ENCODE measurements at regions not wholly inside any gene's neighbourhood (a gene's known extent, or its start where the extent isn't known, plus 50 kb on each side); places are given as distances from the start of the nearest gene placed in this dataset.

DNA sequence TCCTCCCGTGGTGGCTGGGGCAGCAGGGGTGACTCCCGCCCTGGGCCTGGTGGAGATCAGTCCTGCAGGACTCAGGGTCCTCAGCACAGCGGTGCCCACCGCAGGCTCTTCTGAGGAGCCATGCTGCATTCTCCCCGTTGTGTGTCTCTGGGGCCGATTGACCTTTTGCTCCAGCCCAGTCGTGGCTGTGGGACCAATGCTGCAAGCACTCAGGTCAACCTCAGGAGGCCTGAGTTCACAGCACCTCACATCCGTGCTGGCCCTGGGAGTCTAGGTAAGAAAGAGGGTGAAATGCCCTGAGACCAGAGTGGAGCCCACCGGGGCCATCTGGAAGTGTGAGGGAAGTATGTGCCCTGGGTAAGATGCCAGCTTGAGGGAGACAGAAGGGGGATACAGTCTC lies 316.1 kb upstream of the B3GAT1 start:
- ChIA-PET POLR2A (no interaction called here), CTCF (no interaction called here)
- intact Hi-C loops (cut with micrococcal nuclease) = no loop called here
- Mint-ChIP-seq H3K9me3 (no peaks in the 10 kb centered on the region), H3K4me1 (no peaks in the 10 kb centered on the region), H3K27me3 (peaks cover 13% of the 10 kb centered on the region), H3K4me3 (no peak overlapping the region), H3K36me3 (ENCODE audit: low read depth) (no peaks in the 10 kb centered on the region), H3K27ac (no peak overlapping the region)
- DNase-seq (no peak), ATAC-seq (ENCODE audit: low read depth) (no peak)
- TF ChIP-seq, protein P1, sequence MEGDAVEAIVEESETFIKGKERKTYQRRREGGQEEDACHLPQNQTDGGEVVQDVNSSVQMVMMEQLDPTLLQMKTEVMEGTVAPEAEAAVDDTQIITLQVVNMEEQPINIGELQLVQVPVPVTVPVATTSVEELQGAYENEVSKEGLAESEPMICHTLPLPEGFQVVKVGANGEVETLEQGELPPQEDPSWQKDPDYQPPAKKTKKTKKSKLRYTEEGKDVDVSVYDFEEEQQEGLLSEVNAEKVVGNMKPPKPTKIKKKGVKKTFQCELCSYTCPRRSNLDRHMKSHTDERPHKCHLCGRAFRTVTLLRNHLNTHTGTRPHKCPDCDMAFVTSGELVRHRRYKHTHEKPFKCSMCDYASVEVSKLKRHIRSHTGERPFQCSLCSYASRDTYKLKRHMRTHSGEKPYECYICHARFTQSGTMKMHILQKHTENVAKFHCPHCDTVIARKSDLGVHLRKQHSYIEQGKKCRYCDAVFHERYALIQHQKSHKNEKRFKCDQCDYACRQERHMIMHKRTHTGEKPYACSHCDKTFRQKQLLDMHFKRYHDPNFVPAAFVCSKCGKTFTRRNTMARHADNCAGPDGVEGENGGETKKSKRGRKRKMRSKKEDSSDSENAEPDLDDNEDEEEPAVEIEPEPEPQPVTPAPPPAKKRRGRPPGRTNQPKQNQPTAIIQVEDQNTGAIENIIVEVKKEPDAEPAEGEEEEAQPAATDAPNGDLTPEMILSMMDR (IDR thresholded peaks at IDR 0.05) = no peak

DNA sequence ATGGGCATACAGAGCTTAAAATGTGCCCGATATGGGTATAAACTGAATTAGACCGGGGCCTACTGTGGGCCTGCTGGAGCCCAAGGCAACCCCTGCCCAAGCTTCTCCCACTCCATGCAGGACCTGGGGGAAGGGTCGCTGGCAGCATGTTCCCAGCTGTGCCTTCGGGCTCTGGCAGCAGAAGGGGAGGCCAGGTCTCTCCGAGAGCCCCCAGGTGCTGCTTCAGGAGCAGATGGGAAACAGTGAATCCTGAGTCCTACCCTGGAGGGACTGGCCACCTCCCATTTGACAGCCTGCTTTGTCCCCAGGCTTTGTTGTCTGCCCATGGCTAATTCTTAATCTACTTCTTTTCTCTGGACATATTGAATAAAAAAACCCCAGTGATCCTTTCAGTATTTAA lies 315.6 kb upstream of the B3GAT1 start:
- H3K36me3 Mint-ChIP-seq (ENCODE audit: low read depth) = no peaks in the 10 kb centered on the region
- no peaks in the 10 kb centered on the region for H3K4me1 Mint-ChIP-seq
- TF ChIP-seq, protein P1 (IDR thresholded peaks at IDR 0.05) = no peak
- ATAC-seq (ENCODE audit: low read depth) = no peak
- ChIA-PET POLR2A (no interaction called here), CTCF (no interaction called here)
- no peak overlapping the region for H3K4me3 Mint-ChIP-seq
- intact Hi-C loops (cut with micrococcal nuclease) = no loop called here
- no peak overlapping the region for H3K27ac Mint-ChIP-seq
- no peak for DNase-seq
- H3K27me3 Mint-ChIP-seq = peaks cover 13% of the 10 kb centered on the region
- H3K9me3 Mint-ChIP-seq = no peaks in the 10 kb centered on the region

GRCh38 chr11:134727204-134727603 lies 315.2 kb upstream of the B3GAT1 start:
- Mint-ChIP-seq H3K27me3 (peaks cover 13% of the 10 kb centered on the region), H3K9me3 (no peaks in the 10 kb centered on the region), H3K4me1 (no peaks in the 10 kb centered on the region), H3K4me3 (no peak overlapping the region), H3K36me3 (ENCODE audit: low read depth) (no peaks in the 10 kb centered on the region), H3K27ac (no peak overlapping the region)
- TF ChIP-seq, protein P1 (IDR thresholded peaks at IDR 0.05) = no peak
- CTCF ChIA-PET = no interaction called here
- ATAC-seq (ENCODE audit: low read depth) (no peak), DNase-seq (no peak)
- intact Hi-C loops (cut with micrococcal nuclease) = no loop called here
- POLR2A ChIA-PET = no interaction called here

- TF ChIP-seq, protein P1 (IDR thresholded peaks at IDR 0.05) = no peak
- ChIA-PET CTCF (no interaction called here), POLR2A (no interaction called here)
- H3K27ac Mint-ChIP-seq = no peak overlapping the region
- ATAC-seq (ENCODE audit: low read depth) (no peak), DNase-seq (no peak)
- H3K36me3 Mint-ChIP-seq (ENCODE audit: low read depth) = no peaks in the 10 kb centered on the region
- H3K9me3 Mint-ChIP-seq = no peaks in the 10 kb centered on the region
- H3K4me1 Mint-ChIP-seq = no peaks in the 10 kb centered on the region
- peaks cover 13% of the 10 kb centered on the region for H3K27me3 Mint-ChIP-seq
- intact Hi-C loops (cut with micrococcal nuclease) = no loop called here
- no peak overlapping the region for H3K4me3 Mint-ChIP-seq
Observed at GRCh38 chr11:134725716-134726639, 313.9 kb upstream of the B3GAT1 start.

- TF ChIP-seq, protein P1 (IDR thresholded peaks at IDR 0.05) = no peak
- no peaks in the 10 kb centered on the region for H3K4me1 Mint-ChIP-seq
- no peaks in the 10 kb centered on the region for H3K9me3 Mint-ChIP-seq
- ChIA-PET POLR2A (no interaction called here), CTCF (no interaction called here)
- DNase-seq (no peak), ATAC-seq (ENCODE audit: low read depth) (no peak)
- H3K4me3 Mint-ChIP-seq = no peak overlapping the region
- intact Hi-C loops (cut with micrococcal nuclease) = no loop called here
- H3K27me3 Mint-ChIP-seq = peaks cover 13% of the 10 kb centered on the region
- H3K36me3 Mint-ChIP-seq (ENCODE audit: low read depth) = no peaks in the 10 kb centered on the region
- H3K27ac Mint-ChIP-seq = no peak overlapping the region
Observed at GRCh38 chr11:134725211-134725610, 313.2 kb upstream of the B3GAT1 start.
